GM21528 (cell line): ENCODE measurements at regions not wholly inside any gene's neighbourhood (a gene's known extent, or its start where the extent isn't known, plus 50 kb on each side); places are given as distances from the start of the nearest gene placed in this dataset.
"Not testable (repeated sequence)": the region's sequence is repeated elsewhere in the genome, so short reads cannot be mapped to it uniquely, and the experiment has no call there.

ENCODE experiments used
- ATAC-seq: cut with Tn5 transposase; IDR thresholded peaks from one replicate; pipeline ENCODE4 v1.9.1; 2021; ENCODE audit warnings: mild to moderate bottlenecking, moderate library complexity; ENCODE audit not compliant: unreplicated experiment, low FRiP score

GRCh38 chr2:415986-416610 is 128.2 kb upstream of the ALKAL2 start:
- no peak for ATAC-seq

GRCh38 chr2:409523-409922 is 121.6 kb upstream of the ALKAL2 start:
- ATAC-seq: no peak

- no peak for ATAC-seq
These were observed 119.7 kb upstream of the ALKAL2 start for GRCh38 chr2:407630-408029.

- no peak for ATAC-seq
These were observed 119.0 kb upstream of the ALKAL2 start for GRCh38 chr2:406876-407275.

GRCh38 chr2:406231-406630 is 118.3 kb upstream of the ALKAL2 start:
- no peak for ATAC-seq

- no peak for ATAC-seq
These were observed 116.7 kb upstream of the ALKAL2 start for GRCh38 chr2:404581-404980.

- ATAC-seq: no peak
These were observed 115.8 kb upstream of the ALKAL2 start for GRCh38 chr2:403682-404081.

GRCh38 chr2:402721-403120 is 114.8 kb upstream of the ALKAL2 start:
- no peak for ATAC-seq

- no peak for ATAC-seq
These were observed 114.3 kb upstream of the ALKAL2 start for GRCh38 chr2:402206-402605.

- no peak for ATAC-seq
These were observed 113.3 kb upstream of the ALKAL2 start for GRCh38 chr2:401019-401679.

- no peak for ATAC-seq
These were observed 110.0 kb upstream of the ALKAL2 start for GRCh38 chr2:397926-398325.

GRCh38 chr2:397521-397920 is 109.6 kb upstream of the ALKAL2 start:
- no peak for ATAC-seq

- no peak for ATAC-seq
These were observed 109.0 kb upstream of the ALKAL2 start for GRCh38 chr2:396903-397302.

- no peak for ATAC-seq
These were observed 108.0 kb upstream of the ALKAL2 start for GRCh38 chr2:395886-396285.

- ATAC-seq: no peak
These were observed 106.1 kb upstream of the ALKAL2 start for GRCh38 chr2:393711-394696.

- ATAC-seq: no peak
These were observed 105.0 kb upstream of the ALKAL2 start for GRCh38 chr2:392926-393280.

- ATAC-seq: no peak
These were observed 104.5 kb upstream of the ALKAL2 start for GRCh38 chr2:392181-392925.

GRCh38 chr2:391696-392095 is 103.8 kb upstream of the ALKAL2 start:
- ATAC-seq: no peak

- ATAC-seq: no peak
These were observed 103.1 kb upstream of the ALKAL2 start for GRCh38 chr2:390959-391358.

- ATAC-seq: not testable (repeated sequence)
These were observed 102.1 kb upstream of the ALKAL2 start for GRCh38 chr2:389985-390384.

- ATAC-seq: not testable (repeated sequence)
These were observed 100.9 kb upstream of the ALKAL2 start for GRCh38 chr2:388752-389151.
